GM19463 (cell line): ENCODE measurements at regions not wholly inside any gene's neighbourhood (a gene's known extent, or its start where the extent isn't known, plus 50 kb on each side); places are given as distances from the start of the nearest gene placed in this dataset.
"Not testable (repeated sequence)": the region's sequence is repeated elsewhere in the genome, so short reads cannot be mapped to it uniquely, and the experiment has no call there.

Experiments
- ATAC-seq: cut with Tn5 transposase; IDR thresholded peaks from one replicate; pipeline ENCODE4 v1.9.1; 2021; ENCODE audit warnings: mild to moderate bottlenecking, moderate library complexity; ENCODE audit not compliant: unreplicated experiment

GRCh38 chr2:87526258-87526657 lies 221.6 kb upstream of the PLGLB2 start:
- ATAC-seq: not testable (repeated sequence)

DNA sequence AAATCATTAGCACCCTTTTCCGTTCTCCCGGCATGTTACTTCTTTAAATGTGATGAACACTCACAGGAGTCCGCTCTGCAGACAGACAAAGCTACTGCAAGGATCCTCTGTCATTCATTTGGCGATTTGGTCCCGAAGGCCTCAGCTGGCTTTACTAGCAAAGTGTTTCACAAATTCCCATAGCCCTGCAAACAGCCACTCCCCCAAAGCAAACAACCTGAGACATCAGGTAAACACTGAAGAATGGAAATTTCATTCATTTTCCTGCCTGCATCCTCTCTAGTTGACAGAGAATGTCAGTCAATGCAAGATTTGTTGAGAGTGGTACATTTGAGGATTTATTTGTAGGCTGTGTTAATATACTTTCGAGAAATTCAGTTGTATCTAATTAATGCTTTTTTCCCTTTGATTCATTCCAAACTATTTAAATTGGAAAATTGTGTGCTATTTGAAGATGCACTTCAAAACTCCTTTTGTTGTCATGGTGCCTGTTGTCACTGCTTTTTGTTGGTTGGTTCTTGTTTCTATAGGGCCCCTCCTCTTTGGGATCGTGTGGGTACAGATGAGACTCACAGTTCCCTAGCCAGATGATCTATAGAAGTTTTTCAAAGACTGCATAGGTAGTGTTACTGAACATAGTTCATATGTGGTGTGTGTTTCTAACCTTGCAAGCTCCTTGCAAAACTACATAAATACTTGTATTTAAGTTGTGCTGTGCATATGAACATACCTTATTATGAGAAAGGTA lies 215.7 kb upstream of the PLGLB2 start:
- ATAC-seq: not testable (repeated sequence)

GRCh38 chr2:87533390-87534272 lies 214.3 kb upstream of the PLGLB2 start:
- ATAC-seq: not testable (repeated sequence)

DNA sequence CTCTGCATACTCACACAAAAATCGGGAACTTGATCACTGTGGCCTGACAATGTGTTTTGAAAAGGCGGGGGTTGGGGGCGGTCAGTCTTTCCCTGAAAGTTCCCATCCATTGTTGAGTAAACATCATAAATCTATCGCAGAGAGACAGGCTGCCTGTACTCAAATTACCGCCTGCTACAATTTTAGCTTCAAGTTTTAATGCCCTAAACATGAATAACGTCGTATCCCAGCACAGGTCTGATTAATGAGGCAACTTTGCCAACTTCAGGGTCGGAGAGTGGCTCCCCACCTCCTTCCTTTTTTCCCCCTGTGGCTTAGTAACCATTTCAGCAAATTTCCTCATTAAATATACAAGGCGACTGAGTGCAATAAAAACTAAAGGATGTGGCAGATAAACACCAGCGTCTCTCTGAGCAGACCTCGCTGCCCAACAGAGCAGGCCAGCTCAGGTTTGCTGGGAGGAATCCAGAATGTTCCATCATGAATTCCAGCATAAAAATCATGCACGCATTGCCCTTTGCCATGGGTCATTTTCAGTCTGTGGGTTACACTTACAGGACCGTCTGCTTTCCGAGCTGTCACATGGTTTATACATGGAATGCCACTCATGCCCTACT lies 213.5 kb upstream of the PLGLB2 start:
- not testable (repeated sequence) for ATAC-seq

- not testable (repeated sequence) for ATAC-seq
Observed at GRCh38 chr2:87536427-87536826, 211.5 kb upstream of the PLGLB2 start.

DNA sequence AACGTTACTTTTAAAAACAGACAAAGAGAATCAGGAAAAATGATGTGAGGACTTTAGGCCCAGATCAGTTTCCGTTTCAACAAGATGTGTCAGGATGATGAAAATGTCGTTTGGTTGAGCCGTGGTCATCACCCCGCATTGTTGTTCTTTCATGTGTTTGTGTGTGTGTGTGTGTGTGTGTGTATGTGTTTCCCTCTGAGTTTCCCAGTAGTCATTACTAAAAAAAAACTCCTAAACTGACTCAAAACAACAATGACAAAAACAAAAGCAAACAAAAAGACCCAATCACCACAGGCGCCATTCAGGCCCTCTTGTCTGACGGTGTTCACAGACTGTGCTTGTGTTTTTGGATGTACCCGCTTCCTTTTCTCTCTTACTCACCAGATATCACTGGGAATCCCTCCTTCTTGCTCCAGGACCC lies 210.6 kb upstream of the PLGLB2 start:
- not testable (repeated sequence) for ATAC-seq

- not testable (repeated sequence) for ATAC-seq
Observed at GRCh38 chr2:87538268-87538667, 209.6 kb upstream of the PLGLB2 start.

GRCh38 chr2:87539151-87539943 lies 208.5 kb upstream of the PLGLB2 start:
- not testable (repeated sequence) for ATAC-seq

DNA sequence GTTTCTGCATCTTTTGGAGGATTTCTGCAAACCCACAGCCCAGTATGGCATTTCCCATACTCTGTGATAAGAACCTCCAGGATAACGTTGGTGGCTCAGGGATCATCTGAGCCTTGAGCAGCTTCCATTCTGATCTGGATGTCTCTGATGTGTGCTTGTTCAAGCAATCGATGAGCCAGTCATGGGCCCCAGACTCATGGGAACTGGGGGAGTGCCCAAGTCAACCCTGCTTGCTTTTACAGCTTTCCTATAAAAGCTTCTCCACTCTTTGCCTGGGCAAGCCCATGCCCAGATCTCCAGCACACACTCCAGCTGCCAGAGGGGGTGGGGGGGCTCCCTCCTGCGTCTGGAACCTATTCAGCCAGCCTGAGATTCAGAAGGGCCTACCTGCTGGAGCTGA lies 207.6 kb upstream of the PLGLB2 start:
- ATAC-seq: not testable (repeated sequence)

GRCh38 chr2:87542599-87543174 lies 205.2 kb upstream of the PLGLB2 start:
- not testable (repeated sequence) for ATAC-seq

- ATAC-seq: not testable (repeated sequence)
Observed at GRCh38 chr2:87543797-87544196, 204.1 kb upstream of the PLGLB2 start.

GRCh38 chr2:87547106-87547505 lies 200.8 kb upstream of the PLGLB2 start:
- not testable (repeated sequence) for ATAC-seq

GRCh38 chr2:87547966-87548365 lies 199.9 kb upstream of the PLGLB2 start:
- not testable (repeated sequence) for ATAC-seq

GRCh38 chr2:87548681-87549536 lies 199.0 kb upstream of the PLGLB2 start:
- not testable (repeated sequence) for ATAC-seq

- ATAC-seq: not testable (repeated sequence)
Observed at GRCh38 chr2:87549561-87550202, 198.2 kb upstream of the PLGLB2 start.

GRCh38 chr2:87554678-87555077 lies 193.2 kb upstream of the PLGLB2 start:
- ATAC-seq: not testable (repeated sequence)

- ATAC-seq: not testable (repeated sequence)
Observed at GRCh38 chr2:87555082-87555481, 192.8 kb upstream of the PLGLB2 start.

DNA sequence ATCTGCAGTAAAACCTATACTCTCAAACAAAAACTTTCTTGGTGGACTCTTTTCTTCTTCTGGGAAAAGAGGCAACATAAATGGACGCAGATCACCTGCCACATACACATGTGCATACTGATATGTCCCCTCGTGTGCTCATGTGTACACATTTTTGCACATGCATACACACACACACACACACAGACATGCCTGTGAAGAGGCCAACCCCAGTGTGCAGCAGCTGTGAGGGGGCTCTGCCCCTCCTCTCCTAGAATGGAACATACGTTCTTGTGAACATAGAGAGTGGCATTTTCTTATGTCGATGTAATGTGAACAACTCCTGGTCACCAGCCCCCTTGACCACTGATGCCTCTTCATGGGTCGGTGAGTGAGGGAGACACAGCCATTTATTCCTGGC lies 188.9 kb upstream of the PLGLB2 start:
- ATAC-seq: not testable (repeated sequence)

- not testable (repeated sequence) for ATAC-seq
Observed at GRCh38 chr2:87559735-87560134, 188.2 kb upstream of the PLGLB2 start.
